Spleen (tissue), 7 donors: ENCODE measurements at regions not wholly inside any gene's neighbourhood (a gene's known extent, or its start where the extent isn't known, plus 50 kb on each side); places are given as distances from the start of the nearest gene placed in this dataset.

Experiments
- POLR2A ChIP-seq, 3 donors: fragments of 450-650 bp; IDR thresholded peaks; one replicate each; pipeline ENCODE4 v1.5.1; 2017; ENCODE audit warnings: antibody characterized with exemption in 3 of 3, mild to moderate bottlenecking in 1 of 3
- TF ChIP-seq, protein P1 (sequence below), 11 experiments: fragments of 200-600 bp in 7 of 11; fragments of 450-650 bp in 4 of 11; sonication (generic) in 4 of 11; IDR thresholded peaks in 8 of 11; conservative IDR thresholded peaks in 3 of 11; 1 replicate in 7 of 11; 2 replicates in 4 of 11; pipeline versions ENCODE4 v1.4.0 to v1.8.0; 2016 to 2021; ENCODE audit warnings: antibody characterized with exemption in 11 of 11, inconsistent platforms in 4 of 11, mild to moderate bottlenecking in 1 of 11
- donor health status: DM: no; HTN: no; CAD: no; lungs with moderate emphysema.
- donor health status: DM: no; HTN: no; CAD: no.
- donor health status: DM: no; HTN: no; CAD: no.

DNA sequence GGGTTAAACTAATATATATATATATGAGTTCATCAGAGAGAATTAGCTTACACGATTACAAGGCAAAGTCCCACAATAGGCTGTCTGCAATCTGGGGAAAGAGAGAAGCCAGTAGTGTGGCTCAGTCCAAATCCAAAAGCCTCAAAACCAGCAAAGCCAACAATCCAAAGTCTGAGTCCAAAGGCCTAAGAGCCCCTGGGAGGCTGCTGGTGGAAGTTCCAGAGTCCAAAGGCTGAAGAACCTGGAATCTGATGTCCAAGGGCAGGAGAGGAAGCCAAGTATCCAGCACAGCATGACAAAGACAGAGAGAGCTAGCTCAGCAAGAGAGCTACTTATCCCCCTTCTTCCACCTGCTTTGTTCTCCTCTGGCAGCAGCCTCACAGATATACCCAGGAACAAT is 274.7 kb upstream of the ID4 start:
- TF ChIP-seq, protein P1, sequence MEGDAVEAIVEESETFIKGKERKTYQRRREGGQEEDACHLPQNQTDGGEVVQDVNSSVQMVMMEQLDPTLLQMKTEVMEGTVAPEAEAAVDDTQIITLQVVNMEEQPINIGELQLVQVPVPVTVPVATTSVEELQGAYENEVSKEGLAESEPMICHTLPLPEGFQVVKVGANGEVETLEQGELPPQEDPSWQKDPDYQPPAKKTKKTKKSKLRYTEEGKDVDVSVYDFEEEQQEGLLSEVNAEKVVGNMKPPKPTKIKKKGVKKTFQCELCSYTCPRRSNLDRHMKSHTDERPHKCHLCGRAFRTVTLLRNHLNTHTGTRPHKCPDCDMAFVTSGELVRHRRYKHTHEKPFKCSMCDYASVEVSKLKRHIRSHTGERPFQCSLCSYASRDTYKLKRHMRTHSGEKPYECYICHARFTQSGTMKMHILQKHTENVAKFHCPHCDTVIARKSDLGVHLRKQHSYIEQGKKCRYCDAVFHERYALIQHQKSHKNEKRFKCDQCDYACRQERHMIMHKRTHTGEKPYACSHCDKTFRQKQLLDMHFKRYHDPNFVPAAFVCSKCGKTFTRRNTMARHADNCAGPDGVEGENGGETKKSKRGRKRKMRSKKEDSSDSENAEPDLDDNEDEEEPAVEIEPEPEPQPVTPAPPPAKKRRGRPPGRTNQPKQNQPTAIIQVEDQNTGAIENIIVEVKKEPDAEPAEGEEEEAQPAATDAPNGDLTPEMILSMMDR (IDR thresholded peaks at IDR 0.05 in 8 of 11, conservative IDR thresholded peaks at IDR 0.05 in 3 of 11): no peak
- TF ChIP-seq POLR2A (IDR thresholded peaks at IDR 0.05): no peak
